ENCODE measurements at regions not wholly inside any gene's neighbourhood (a gene's known extent, or its start where the extent isn't known, plus 50 kb on each side); places are given as distances from the start of the nearest gene placed in this dataset.
A peak's percentile ranks its signal among the peaks of the same experiment; 100 is the strongest.
"Not testable (repeated sequence)": the region's sequence is repeated elsewhere in the genome, so short reads cannot be mapped to it uniquely, and the experiment has no call there.

GRCh38 chr3:147333098-147333497 lies 73.2 kb downstream of the ZIC4 start:
- H3K27ac ChIP-seq, result no peak overlapping the region
- no peak overlapping the region for H3K4me3 ChIP-seq

DNA sequence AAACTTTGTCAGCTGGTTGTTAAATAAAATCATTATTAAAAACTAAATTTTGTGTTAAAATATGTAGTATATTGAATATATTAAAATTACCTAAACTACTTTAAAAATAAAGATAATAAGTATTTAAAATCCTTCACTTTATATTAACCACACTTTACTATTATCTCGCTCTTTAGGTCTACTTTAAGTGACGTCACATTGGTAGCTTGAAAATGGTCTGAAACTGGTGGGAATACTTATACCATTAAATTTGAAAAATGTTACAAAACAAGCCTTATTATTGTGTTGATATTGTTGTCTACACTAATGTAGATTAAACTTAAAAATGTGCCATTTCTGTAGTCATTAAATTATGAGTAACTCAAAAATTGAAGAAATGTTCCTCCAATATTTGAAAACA lies 77.6 kb downstream of the ZIC4 start:
- Histone ChIP-seq H3K27ac (no peak overlapping the region), H3K4me3 (no peak overlapping the region)

DNA sequence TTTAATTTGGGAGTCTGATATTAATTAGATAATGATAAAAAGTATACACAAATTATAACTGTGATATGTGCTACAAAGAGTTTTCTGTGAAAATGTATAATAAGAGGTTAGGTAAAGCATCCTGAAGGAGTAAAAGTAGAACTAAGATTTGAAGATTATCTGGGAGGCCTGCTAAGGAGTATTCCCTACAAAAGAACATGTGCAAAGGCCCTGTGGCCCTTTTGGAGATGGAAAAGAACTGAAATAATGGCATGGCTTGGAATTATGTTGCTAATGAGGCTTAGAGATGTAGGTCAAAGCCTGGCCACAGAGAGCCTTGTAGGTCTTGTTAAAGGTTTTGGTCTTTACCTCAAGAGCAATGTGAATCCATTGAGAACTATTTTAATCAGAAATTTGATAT lies 82.0 kb downstream of the ZIC4 start:
- Histone ChIP-seq H3K27ac (no peak overlapping the region), H3K4me3 (no peak overlapping the region)

GRCh38 chr3:147318900-147319299 lies 87.4 kb downstream of the ZIC4 start:
- H3K27ac ChIP-seq, result no peak overlapping the region
- H3K4me3 ChIP-seq, result no peak overlapping the region

GRCh38 chr3:147317080-147317479 lies 89.3 kb downstream of the ZIC4 start:
- not testable (repeated sequence) for H3K27ac ChIP-seq

GRCh38 chr3:147313513-147313912 lies 92.8 kb downstream of the ZIC4 start:
- H3K4me3 ChIP-seq, result no peak overlapping the region
- H3K27ac ChIP-seq, result no peak overlapping the region

More at GRCh38 chr3:147317080-147317479, 89.3 kb downstream of the ZIC4 start:
- not testable (repeated sequence) for H3K4me3 ChIP-seq

GRCh38 chr3:147312786-147313280 lies 93.5 kb downstream of the ZIC4 start:
- Histone ChIP-seq H3K27ac (no peak overlapping the region), H3K4me3 (no peak overlapping the region)

DNA sequence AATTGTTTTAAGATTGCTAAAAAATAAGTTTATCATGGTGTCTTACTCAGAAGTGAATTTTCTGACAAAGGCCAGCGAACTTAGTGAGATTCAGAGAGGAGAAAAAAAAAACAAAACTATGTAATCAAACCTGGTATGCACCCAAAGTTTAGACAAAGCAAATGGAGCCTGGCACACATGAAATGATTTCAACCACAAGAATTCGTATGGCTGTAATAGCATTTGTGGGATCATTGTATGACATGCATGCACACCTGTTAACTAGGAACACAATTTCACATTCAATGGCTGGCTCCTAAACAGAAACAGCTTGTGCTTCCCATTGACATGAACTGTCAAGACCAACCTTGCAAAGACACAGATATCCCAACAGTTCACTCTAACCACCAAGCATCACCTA lies 94.6 kb downstream of the ZIC4 start:
- no peak overlapping the region for H3K4me3 ChIP-seq
- no peak overlapping the region for H3K27ac ChIP-seq

- Histone ChIP-seq H3K27ac (no peak overlapping the region), H3K4me3 (no peak overlapping the region)
Measured at GRCh38 chr3:147305533-147306250, 100.7 kb downstream of the ZIC4 start.

GRCh38 chr3:147304756-147305155 lies 101.6 kb downstream of the ZIC4 start:
- H3K4me3 ChIP-seq, result no peak overlapping the region
- H3K27ac ChIP-seq, result no peak overlapping the region

DNA sequence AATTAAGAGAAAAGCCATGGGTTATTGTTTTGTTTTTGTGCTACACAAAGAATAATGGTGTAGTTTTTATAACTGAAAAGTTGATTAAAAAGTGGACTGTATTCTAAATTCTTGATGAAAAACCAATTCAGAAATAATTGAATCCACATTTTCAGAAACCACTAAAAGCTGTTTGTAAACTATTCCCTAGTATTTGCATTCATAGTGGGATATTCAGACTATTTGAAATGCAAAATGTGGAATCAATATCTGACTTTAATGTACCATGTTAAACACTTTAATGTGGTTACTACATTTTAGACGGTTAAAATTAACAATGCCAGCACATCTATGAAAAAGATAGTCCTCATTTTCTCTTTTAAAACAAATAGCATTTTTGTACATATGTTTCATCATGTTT lies 104.6 kb downstream of the ZIC4 start:
- peak overlapping the region in 2 of 21 experiments; percentile 47 to 50 for H3K27ac ChIP-seq
- no peak overlapping the region for H3K4me3 ChIP-seq

GRCh38 chr3:147299656-147300055 lies 106.7 kb downstream of the ZIC4 start:
- H3K27ac ChIP-seq, result peak overlapping the region in 2 of 21 experiments; percentile 6 to 27
- no peak overlapping the region for H3K4me3 ChIP-seq

DNA sequence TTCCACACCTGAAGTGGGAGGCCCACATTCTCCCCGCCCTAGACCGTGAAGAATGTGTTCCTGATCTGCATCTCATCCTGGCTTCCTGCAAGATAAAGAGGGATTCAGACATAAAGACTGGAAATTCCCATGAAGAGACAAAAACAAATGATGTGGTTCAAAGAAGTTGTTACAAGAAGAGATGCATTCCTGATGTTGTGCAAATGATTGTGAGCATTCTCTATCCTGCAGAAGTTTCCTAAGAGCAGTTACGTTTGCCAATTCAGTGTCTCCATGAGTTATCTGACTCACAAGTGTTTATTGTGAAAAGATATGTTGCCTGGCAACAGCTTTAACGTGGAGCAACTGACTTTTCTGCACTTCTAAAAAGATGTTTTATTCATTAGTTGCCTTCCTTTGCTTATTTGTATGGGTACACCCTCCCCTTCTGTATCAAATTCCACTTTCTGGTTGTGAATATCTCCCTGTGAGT lies 107.8 kb downstream of the ZIC4 start:
- peak overlapping the region in 4 of 21 experiments; percentile 5 to 47 (median 26) for H3K27ac ChIP-seq
- H3K4me3 ChIP-seq, result no peak overlapping the region

DNA sequence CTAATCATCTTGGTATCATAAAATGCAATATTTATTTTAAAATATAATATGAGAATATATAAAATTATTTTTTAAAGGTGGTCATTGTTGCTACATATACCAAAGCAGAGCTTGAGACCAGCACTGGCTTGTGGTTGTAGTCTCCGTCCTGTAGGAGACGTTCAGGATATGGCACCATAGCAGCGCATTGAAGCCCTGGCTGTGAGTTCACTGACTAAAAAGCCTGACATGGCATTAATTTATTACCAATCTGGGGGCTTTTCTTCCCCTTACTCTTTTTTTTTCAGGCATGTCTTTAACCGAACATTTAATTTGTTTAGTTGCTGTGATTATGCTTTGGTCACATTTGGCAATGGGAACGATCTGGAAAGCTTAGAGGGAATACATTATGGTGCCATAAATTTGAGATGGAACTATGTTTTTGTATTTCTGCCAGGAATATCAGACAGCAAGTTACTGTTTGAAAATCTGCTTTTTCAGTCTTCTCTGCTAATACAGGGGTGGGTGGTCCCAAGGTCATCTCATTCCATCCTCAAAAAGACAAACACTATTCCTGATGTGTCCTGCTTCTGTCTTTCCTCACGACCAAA lies 108.5 kb downstream of the ZIC4 start:
- no peak overlapping the region for H3K4me3 ChIP-seq
- peak overlapping the region in 4 of 21 experiments; percentile 5 to 47 (median 26) for H3K27ac ChIP-seq

DNA sequence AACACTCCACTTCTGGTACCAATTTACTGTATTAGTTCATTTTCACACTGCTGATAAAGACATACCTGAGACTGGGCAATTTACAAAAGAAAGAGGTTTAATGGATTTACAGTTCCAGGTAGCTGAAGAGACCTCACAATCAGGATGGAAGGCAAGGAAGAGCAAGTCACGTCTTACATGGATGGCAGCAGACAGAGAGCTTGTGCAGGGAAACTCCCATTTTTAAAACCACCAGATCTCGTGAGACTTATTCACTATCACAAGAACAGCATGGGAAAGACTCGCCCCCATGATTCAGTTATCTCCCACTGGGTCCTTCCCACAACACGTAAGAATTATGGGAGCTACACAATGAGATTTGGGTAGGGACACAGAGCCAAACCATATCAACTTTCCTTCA lies 119.0 kb downstream of the ZIC4 start:
- not testable (repeated sequence) for H3K27ac ChIP-seq, H3K4me3 ChIP-seq

DNA sequence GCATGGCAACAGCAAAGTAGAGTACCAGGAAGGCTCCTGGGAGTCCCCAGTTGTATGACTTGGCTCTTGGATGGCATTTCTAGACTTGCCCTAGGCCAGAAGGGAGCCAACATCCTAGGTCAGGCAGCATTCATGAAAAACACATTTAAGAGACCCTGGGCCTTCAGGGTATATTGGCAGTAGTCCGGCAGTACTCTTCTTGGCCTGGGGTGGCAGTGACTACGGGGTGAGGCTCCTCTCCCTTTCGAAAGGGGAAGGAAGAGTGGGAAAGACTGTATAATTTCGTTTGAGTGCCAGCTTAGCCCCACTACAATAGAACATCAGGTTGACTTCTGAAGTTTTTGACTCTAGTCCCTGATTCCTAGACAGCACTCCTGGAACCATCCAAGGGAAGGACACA lies 136.4 kb downstream of the ZIC4 start:
- H3K27ac ChIP-seq, result no peak overlapping the region
- H3K4me3 ChIP-seq, result no peak overlapping the region

- Histone ChIP-seq H3K4me3 (no peak overlapping the region), H3K27ac (no peak overlapping the region)
Measured at GRCh38 chr3:147267434-147267833, 138.9 kb downstream of the ZIC4 start.

DNA sequence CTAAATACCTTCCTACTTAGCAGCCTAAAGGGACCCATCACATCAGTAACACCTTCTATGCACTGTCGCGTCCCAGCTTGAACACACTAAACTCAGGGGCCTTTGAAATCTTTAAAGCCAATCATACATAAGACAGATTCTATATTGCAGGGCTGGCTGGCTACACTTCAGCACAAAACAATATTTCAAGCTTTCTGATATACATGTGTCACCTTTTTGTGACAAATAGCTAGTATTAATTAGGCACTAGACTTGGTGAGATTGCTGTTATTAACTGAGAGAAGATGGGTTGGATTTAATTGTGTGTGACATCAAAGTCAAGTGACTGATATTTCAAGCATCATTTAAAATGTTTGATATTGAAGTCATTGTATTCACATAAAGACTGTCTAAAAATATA lies 148.4 kb downstream of the ZIC4 start:
- Histone ChIP-seq H3K4me3 (no peak overlapping the region), H3K27ac (no peak overlapping the region)

GRCh38 chr3:147256739-147257138 lies 149.6 kb downstream of the ZIC4 start:
- H3K27ac ChIP-seq, result no peak overlapping the region
- H3K4me3 ChIP-seq, result no peak overlapping the region

DNA sequence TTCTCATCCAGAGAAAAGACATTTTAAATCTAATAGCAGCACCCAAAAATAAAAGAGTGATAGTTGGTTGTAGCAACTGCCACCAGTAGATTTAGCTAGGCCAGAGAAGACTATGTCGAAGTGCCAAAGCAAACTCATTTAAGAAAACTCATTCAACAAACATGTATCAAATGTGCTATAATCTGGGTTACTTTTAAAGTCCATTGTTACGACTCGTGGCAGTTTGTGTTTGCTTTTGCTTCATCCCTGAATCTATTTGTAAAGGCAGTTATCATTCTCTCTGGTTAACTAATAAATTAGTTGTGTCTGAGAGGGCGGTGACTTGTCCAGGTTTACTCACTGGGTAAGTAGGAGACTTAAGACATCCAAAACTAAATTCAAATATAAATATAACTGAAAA lies 159.4 kb downstream of the ZIC4 start:
- H3K27ac ChIP-seq, result no peak overlapping the region
- H3K4me3 ChIP-seq, result no peak overlapping the region

- not testable (repeated sequence) for H3K27ac ChIP-seq, H3K4me3 ChIP-seq
Measured at GRCh38 chr3:147245638-147246037, 160.7 kb downstream of the ZIC4 start.

Measured in skin epidermis (tissue), 12 donors.